ENCODE measurements at regions not wholly inside any gene's neighbourhood (a gene's known extent, or its start where the extent isn't known, plus 50 kb on each side); places are given as distances from the start of the nearest gene placed in this dataset.

GRCh38 chr5:116387738-116388137, 186.9 kb downstream of the SEMA6A start:
- no peaks in the 10 kb centered on the region for H3K4me1 ChIP-seq (ENCODE audit: insufficient read depth, low read length)
- 94% methylated on average over 3 of the region's 3 CpGs for WGBS (ENCODE audit: low lambda C conversion rate)
- ChIA-PET CTCF (ENCODE audit: low intra/inter-chr PET ratio, low total read pairs) (no interaction called here), POLR2A (no interaction called here)
- no peak overlapping the region for H2AFZ ChIP-seq (ENCODE audit: low read length)
- H3K27ac ChIP-seq (ENCODE audit: extremely low read length, insufficient read depth, low read length): no peak overlapping the region
- H3K4me3 ChIP-seq (replicated peaks in 1 of 3; ENCODE audit: insufficient read depth in 1 of 3, low read depth in 2 of 3, low read length in 3 of 3): no peak overlapping the region
- ATAC-seq (no peak), FAIRE-seq (no peak), DNase-seq (ENCODE audit: low spot score) (no peak)
- no peak overlapping the region for H3K4me2 ChIP-seq (ENCODE audit: low read depth, low read length)
- no peaks in the 10 kb centered on the region for H3K36me3 ChIP-seq (replicated peaks in 1 of 2; ENCODE audit: control insufficient read depth in 1 of 2, insufficient read depth in 2 of 2, low read length in 2 of 2)
- no peaks in the 10 kb centered on the region for H3K27me3 ChIP-seq (ENCODE audit: control insufficient read depth in 1 of 2, insufficient read depth in 2 of 2, low read length in 2 of 2)
- no TSS peak for BruUV-seq (replicated peaks)
- intact Hi-C loops (cut with micrococcal nuclease; ENCODE audit: unreplicated experiment) (no loop called here), in situ Hi-C loops (cut with HindIII; ENCODE audit: extremely low pct_ligation_motif_present, low pct_unique_long_range_greater_than_20kb) (no loop called here)
- H3K9ac ChIP-seq (ENCODE audit: insufficient read depth, low read depth, low read length): no peak overlapping the region
- TF ChIP-seq SIX4 (CRISPR knock-in tag; IDR thresholded peaks at IDR 0.05) (no peak), ZNF281 (CRISPR knock-in tag; IDR thresholded peaks at IDR 0.05; ENCODE audit: borderline replicate concordance) (no peak), ZNF34 (CRISPR knock-in tag; IDR thresholded peaks at IDR 0.05; ENCODE audit: borderline replicate concordance) (no peak), ZHX1 (CRISPR knock-in tag; IDR thresholded peaks at IDR 0.05; ENCODE audit: low read depth) (no peak), PLSCR1 (CRISPR knock-in tag; IDR thresholded peaks at IDR 0.05; ENCODE audit: borderline replicate concordance) (no peak), XBP1 (CRISPR knock-in tag; IDR thresholded peaks at IDR 0.05) (no peak), NR2F2 (IDR thresholded peaks at IDR 0.05; ENCODE audit: borderline replicate concordance, low read depth) (no peak)
- H3K9me3 ChIP-seq (ENCODE audit: low read length): no peaks in the 10 kb centered on the region
- no peaks in the 10 kb centered on the region for H3K79me2 ChIP-seq (ENCODE audit: insufficient read depth, low read length)
- no peaks in the 10 kb centered on the region for H4K20me1 ChIP-seq (ENCODE audit: insufficient read depth, low read length)
